ENCODE measurements at regions not wholly inside any gene's neighbourhood (a gene's known extent, or its start where the extent isn't known, plus 50 kb on each side); places are given as distances from the start of the nearest gene placed in this dataset.

GRCh38 chr5:168047043-168047668 is 244.3 kb upstream of the WWC1 start:
- Histone ChIP-seq H3K36me3 (no peaks in the 10 kb centered on the region), H3K9me3 (no peaks in the 10 kb centered on the region), H3K27me3 (peaks cover 4% of the 10 kb centered on the region; the same call in 1 of the 2 replicates), H3K4me1 (no peaks in the 10 kb centered on the region), H3K4me3 (ENCODE audit: low read depth, low read length) (no peak overlapping the region)
- peak; percentile 66 for TF ChIP-seq CTCF (IDR thresholded peaks at IDR 0.05; ENCODE audit: low read depth, low read length)
- DNase-seq, result peak; percentile 50

- H3K27me3 ChIP-seq, result peaks cover 4% of the 10 kb centered on the region; the same call in 1 of the 2 replicates
- TF ChIP-seq CTCF (IDR thresholded peaks at IDR 0.05; ENCODE audit: low read depth, low read length), result no peak
- H3K36me3 ChIP-seq, result no peaks in the 10 kb centered on the region
- peak; percentile 24 for DNase-seq
- no peaks in the 10 kb centered on the region for H3K4me1 ChIP-seq
- H3K4me3 ChIP-seq (ENCODE audit: low read depth, low read length), result no peak overlapping the region
- H3K9me3 ChIP-seq, result no peaks in the 10 kb centered on the region
Observed at GRCh38 chr5:168047669-168048111, 243.8 kb upstream of the WWC1 start.

GRCh38 chr5:168048486-168048885 is 243.0 kb upstream of the WWC1 start:
- no peak for DNase-seq
- peaks cover 4% of the 10 kb centered on the region; the same call in 1 of the 2 replicates for H3K27me3 ChIP-seq
- H3K36me3 ChIP-seq, result no peaks in the 10 kb centered on the region
- H3K4me3 ChIP-seq (ENCODE audit: low read depth, low read length), result no peak overlapping the region
- TF ChIP-seq CTCF (IDR thresholded peaks at IDR 0.05; ENCODE audit: low read depth, low read length), result no peak
- H3K9me3 ChIP-seq, result no peaks in the 10 kb centered on the region
- no peaks in the 10 kb centered on the region for H3K4me1 ChIP-seq

- no peak for DNase-seq
- H3K36me3 ChIP-seq, result no peaks in the 10 kb centered on the region
- H3K9me3 ChIP-seq, result no peaks in the 10 kb centered on the region
- no peak for TF ChIP-seq CTCF (IDR thresholded peaks at IDR 0.05; ENCODE audit: low read depth, low read length)
- no peaks in the 10 kb centered on the region for H3K4me1 ChIP-seq
- H3K4me3 ChIP-seq (ENCODE audit: low read depth, low read length), result no peak overlapping the region
- no peaks in the 10 kb centered on the region for H3K27me3 ChIP-seq
Observed at GRCh38 chr5:168052686-168053085, 238.8 kb upstream of the WWC1 start.

GRCh38 chr5:168054091-168054490 is 237.4 kb upstream of the WWC1 start:
- DNase-seq, result no peak
- Histone ChIP-seq H3K4me3 (ENCODE audit: low read depth, low read length) (no peak overlapping the region), H3K36me3 (no peaks in the 10 kb centered on the region), H3K4me1 (no peaks in the 10 kb centered on the region), H3K9me3 (no peaks in the 10 kb centered on the region), H3K27me3 (no peaks in the 10 kb centered on the region)
- no peak for TF ChIP-seq CTCF (IDR thresholded peaks at IDR 0.05; ENCODE audit: low read depth, low read length)

- TF ChIP-seq CTCF (IDR thresholded peaks at IDR 0.05; ENCODE audit: low read depth, low read length), result no peak
- Histone ChIP-seq H3K4me3 (ENCODE audit: low read depth, low read length) (no peak overlapping the region), H3K27me3 (no peaks in the 10 kb centered on the region), H3K9me3 (no peaks in the 10 kb centered on the region), H3K36me3 (no peaks in the 10 kb centered on the region), H3K4me1 (no peaks in the 10 kb centered on the region)
- no peak for DNase-seq
Observed at GRCh38 chr5:168055141-168055683, 236.2 kb upstream of the WWC1 start.

All from BE2C (cell line).